ENCODE measurements at regions not wholly inside any gene's neighbourhood (a gene's known extent, or its start where the extent isn't known, plus 50 kb on each side); places are given as distances from the start of the nearest gene placed in this dataset.
"Not testable (repeated sequence)": the region's sequence is repeated elsewhere in the genome, so short reads cannot be mapped to it uniquely, and the experiment has no call there.

GRCh38 chr11:57871231-57871630, 109.6 kb downstream of the CTNND1 start:
- Histone ChIP-seq H3K9ac (ENCODE audit: low read length) (no peak overlapping the region), H3K36me3 (ENCODE audit: control insufficient read depth, insufficient read depth, low read length, severe bottlenecking) (no peaks in the 10 kb centered on the region), H3K4me1 (ENCODE audit: control insufficient read depth, insufficient read depth, low read length) (no peaks in the 10 kb centered on the region), H3K27me3 (replicated peaks; ENCODE audit: control insufficient read depth, insufficient read depth, low read length) (no peaks in the 10 kb centered on the region), H3K4me3 (ENCODE audit: low read length) (no peak overlapping the region), H3K9me3 (ENCODE audit: control insufficient read depth, low read length) (no peaks in the 10 kb centered on the region)
- no peak for DNase-seq (ENCODE audit: low read depth)

- no peak for DNase-seq (ENCODE audit: low read depth)
- no peaks in the 10 kb centered on the region for H3K36me3 ChIP-seq (ENCODE audit: control insufficient read depth, insufficient read depth, low read length, severe bottlenecking)
- H3K4me1 ChIP-seq (ENCODE audit: control insufficient read depth, insufficient read depth, low read length), result no peaks in the 10 kb centered on the region
- H3K9ac ChIP-seq (ENCODE audit: low read length), result no peak overlapping the region
- no peak overlapping the region for H3K4me3 ChIP-seq (ENCODE audit: low read length)
- H3K9me3 ChIP-seq (ENCODE audit: control insufficient read depth, low read length), result no peaks in the 10 kb centered on the region
- H3K27me3 ChIP-seq (replicated peaks; ENCODE audit: control insufficient read depth, insufficient read depth, low read length), result no peaks in the 10 kb centered on the region
Observed at GRCh38 chr11:57873196-57873911, 111.8 kb downstream of the CTNND1 start.

- Histone ChIP-seq H3K27me3 (replicated peaks; ENCODE audit: control insufficient read depth, insufficient read depth, low read length) (no peaks in the 10 kb centered on the region), H3K36me3 (ENCODE audit: control insufficient read depth, insufficient read depth, low read length, severe bottlenecking) (no peaks in the 10 kb centered on the region), H3K4me3 (ENCODE audit: low read length) (no peak overlapping the region), H3K9me3 (ENCODE audit: control insufficient read depth, low read length) (no peaks in the 10 kb centered on the region), H3K4me1 (ENCODE audit: control insufficient read depth, insufficient read depth, low read length) (no peaks in the 10 kb centered on the region), H3K9ac (ENCODE audit: low read length) (no peak overlapping the region)
- no peak for DNase-seq (ENCODE audit: low read depth)
Observed at GRCh38 chr11:57874981-57875380, 113.4 kb downstream of the CTNND1 start.

- no peak for DNase-seq (ENCODE audit: low read depth)
- no peaks in the 10 kb centered on the region for H3K4me1 ChIP-seq (ENCODE audit: control insufficient read depth, insufficient read depth, low read length)
- no peak overlapping the region for H3K9ac ChIP-seq (ENCODE audit: low read length)
- H3K9me3 ChIP-seq (ENCODE audit: control insufficient read depth, low read length), result no peaks in the 10 kb centered on the region
- no peaks in the 10 kb centered on the region for H3K36me3 ChIP-seq (ENCODE audit: control insufficient read depth, insufficient read depth, low read length, severe bottlenecking)
- H3K27me3 ChIP-seq (replicated peaks; ENCODE audit: control insufficient read depth, insufficient read depth, low read length), result no peaks in the 10 kb centered on the region
- H3K4me3 ChIP-seq (ENCODE audit: low read length), result no peak overlapping the region
Observed at GRCh38 chr11:57881647-57882046, 120.0 kb downstream of the CTNND1 start.

- no peaks in the 10 kb centered on the region for H3K4me1 ChIP-seq (ENCODE audit: control insufficient read depth, insufficient read depth, low read length)
- no peaks in the 10 kb centered on the region for H3K27me3 ChIP-seq (replicated peaks; ENCODE audit: control insufficient read depth, insufficient read depth, low read length)
- no peak overlapping the region for H3K9ac ChIP-seq (ENCODE audit: low read length)
- H3K9me3 ChIP-seq (ENCODE audit: control insufficient read depth, low read length), result no peaks in the 10 kb centered on the region
- DNase-seq (ENCODE audit: low read depth), result no peak
- no peaks in the 10 kb centered on the region for H3K36me3 ChIP-seq (ENCODE audit: control insufficient read depth, insufficient read depth, low read length, severe bottlenecking)
- H3K4me3 ChIP-seq (ENCODE audit: low read length), result no peak overlapping the region
Observed at GRCh38 chr11:57883630-57884029, 122.0 kb downstream of the CTNND1 start.

GRCh38 chr11:57885298-57886050, 123.9 kb downstream of the CTNND1 start:
- peak; percentile 15 for DNase-seq (ENCODE audit: low read depth)
- Histone ChIP-seq H3K4me1 (ENCODE audit: control insufficient read depth, insufficient read depth, low read length) (no peaks in the 10 kb centered on the region), H3K27me3 (replicated peaks; ENCODE audit: control insufficient read depth, insufficient read depth, low read length) (no peaks in the 10 kb centered on the region), H3K9me3 (ENCODE audit: control insufficient read depth, low read length) (no peaks in the 10 kb centered on the region), H3K9ac (ENCODE audit: low read length) (no peak overlapping the region), H3K36me3 (ENCODE audit: control insufficient read depth, insufficient read depth, low read length, severe bottlenecking) (no peaks in the 10 kb centered on the region), H3K4me3 (ENCODE audit: low read length) (no peak overlapping the region)

GRCh38 chr11:57888386-57888785, 126.8 kb downstream of the CTNND1 start:
- Histone ChIP-seq H3K9me3 (ENCODE audit: control insufficient read depth, low read length) (no peaks in the 10 kb centered on the region), H3K4me1 (ENCODE audit: control insufficient read depth, insufficient read depth, low read length) (no peaks in the 10 kb centered on the region), H3K9ac (ENCODE audit: low read length) (no peak overlapping the region), H3K4me3 (ENCODE audit: low read length) (no peak overlapping the region), H3K36me3 (ENCODE audit: control insufficient read depth, insufficient read depth, low read length, severe bottlenecking) (no peaks in the 10 kb centered on the region), H3K27me3 (replicated peaks; ENCODE audit: control insufficient read depth, insufficient read depth, low read length) (no peaks in the 10 kb centered on the region)
- DNase-seq (ENCODE audit: low read depth), result no peak

GRCh38 chr11:57890521-57890920, 128.9 kb downstream of the CTNND1 start:
- no peaks in the 10 kb centered on the region for H3K27me3 ChIP-seq (replicated peaks; ENCODE audit: control insufficient read depth, insufficient read depth, low read length)
- no peak for DNase-seq (ENCODE audit: low read depth)
- no peak overlapping the region for H3K4me3 ChIP-seq (ENCODE audit: low read length)
- H3K4me1 ChIP-seq (ENCODE audit: control insufficient read depth, insufficient read depth, low read length), result no peaks in the 10 kb centered on the region
- H3K9me3 ChIP-seq (ENCODE audit: control insufficient read depth, low read length), result no peaks in the 10 kb centered on the region
- no peak overlapping the region for H3K9ac ChIP-seq (ENCODE audit: low read length)
- H3K36me3 ChIP-seq (ENCODE audit: control insufficient read depth, insufficient read depth, low read length, severe bottlenecking), result no peaks in the 10 kb centered on the region

- not testable (repeated sequence) for H3K4me1 ChIP-seq (ENCODE audit: control insufficient read depth, insufficient read depth, low read length); H3K9ac ChIP-seq (ENCODE audit: low read length); DNase-seq (ENCODE audit: low read depth); H3K36me3 ChIP-seq (ENCODE audit: control insufficient read depth, insufficient read depth, low read length, severe bottlenecking); H3K27me3 ChIP-seq (replicated peaks; ENCODE audit: control insufficient read depth, insufficient read depth, low read length); H3K9me3 ChIP-seq (ENCODE audit: control insufficient read depth, low read length); H3K4me3 ChIP-seq (ENCODE audit: low read length)
Observed at GRCh38 chr11:57893200-57893599, 130.5 kb upstream of the OR9Q1 start.

- no peaks in the 10 kb centered on the region for H3K4me1 ChIP-seq (ENCODE audit: control insufficient read depth, insufficient read depth, low read length)
- no peak for DNase-seq (ENCODE audit: low read depth)
- H3K36me3 ChIP-seq (ENCODE audit: control insufficient read depth, insufficient read depth, low read length, severe bottlenecking), result no peaks in the 10 kb centered on the region
Observed at GRCh38 chr11:57896361-57897145, 127.1 kb upstream of the OR9Q1 start.

GRCh38 chr11:57899378-57899777, 124.3 kb upstream of the OR9Q1 start:
- H3K4me1 ChIP-seq (ENCODE audit: control insufficient read depth, insufficient read depth, low read length), result no peaks in the 10 kb centered on the region
- no peaks in the 10 kb centered on the region for H3K36me3 ChIP-seq (ENCODE audit: control insufficient read depth, insufficient read depth, low read length, severe bottlenecking)
- no peak overlapping the region for H3K9ac ChIP-seq (ENCODE audit: low read length)
- no peaks in the 10 kb centered on the region for H3K27me3 ChIP-seq (replicated peaks; ENCODE audit: control insufficient read depth, insufficient read depth, low read length)
- no peaks in the 10 kb centered on the region for H3K9me3 ChIP-seq (ENCODE audit: control insufficient read depth, low read length)
- H3K4me3 ChIP-seq (ENCODE audit: low read length), result no peak overlapping the region
- DNase-seq (ENCODE audit: low read depth), result no peak

More at GRCh38 chr11:57896361-57897145, 127.1 kb upstream of the OR9Q1 start:
- no peak overlapping the region for H3K4me3 ChIP-seq (ENCODE audit: low read length)
- no peaks in the 10 kb centered on the region for H3K9me3 ChIP-seq (ENCODE audit: control insufficient read depth, low read length)
- no peaks in the 10 kb centered on the region for H3K27me3 ChIP-seq (replicated peaks; ENCODE audit: control insufficient read depth, insufficient read depth, low read length)
- H3K9ac ChIP-seq (ENCODE audit: low read length), result no peak overlapping the region
